Heart left ventricle (tissue), 13 donors: ENCODE measurements at regions not wholly inside any gene's neighbourhood (a gene's known extent, or its start where the extent isn't known, plus 50 kb on each side); places are given as distances from the start of the nearest gene placed in this dataset.

Source experiments
- CTCF ChIP-seq, 12 donors: fragments of 200-600 bp; sonication (generic) in 4 of 12; IDR thresholded peaks; one replicate each; pipeline versions ENCODE4 v1.5.0 to v1.8.0; 2018 to 2022; ENCODE audit warnings: antibody characterized with exemption in 12 of 12, mild to moderate bottlenecking in 5 of 12
- POLR2A ChIP-seq, 2 donors: fragments of 450-650 bp; IDR thresholded peaks; one replicate each; pipeline ENCODE4 v1.6.1; 2017; ENCODE audit warnings: antibody characterized with exemption in 2 of 2, mild to moderate bottlenecking in 2 of 2, moderate library complexity in 2 of 2
- donor health status: ischemic (EF 13 %, LVEDD 7.1; RV severe dilation, severe dysfunction).
- donor health status: DM: no; HTN: yes; CAD: no.
- donor health status: DM: no; HTN: no; CAD: no.
- donor health status: ischemic (EF 25% LVEDD 6.9; RV normal size, moderate dysfunction).
- donor health status: ischemic (EF 25% LVEDD 5.7; RV mildly dilated, moderate dysfunction).
- donor health status: ischemic (EF 35%, LVEDD 5.7; RV mildly dilated, moderate dysfunction).
- donor health status: nonischemic (EF 11% LVEDD 7.7; RV severe dilation, severe dysfunction).
- donor health status: DM: yes; HTN: yes; CAD: no.
- donor health status: PGD.
- donor health status: ischemic (EF 29% LVEDD 5.4; RV normal size, mild dysfunction).
- donor health status: nonischemic (EF 23%, LVEDD 6.1; RV moderate dilation, normal function).

- TF ChIP-seq CTCF (IDR thresholded peaks at IDR 0.05) (no peak), POLR2A (IDR thresholded peaks at IDR 0.05) (no peak)
Measured at GRCh38 chr18:66731890-66732289, 128.0 kb upstream of the CDH19 start.
